Coronary artery (tissue), 2 donors: ENCODE measurements at regions not wholly inside any gene's neighbourhood (a gene's known extent, or its start where the extent isn't known, plus 50 kb on each side); places are given as distances from the start of the nearest gene placed in this dataset.

Source experiments
- DNase-seq: peaks from one replicate; pipeline ENCODE4 v3.0.0-alpha.2; 2017; ENCODE audit warnings: low spot score
- H3K27ac ChIP-seq, 2 donors: fragments of 200-600 bp; sonication (generic); one replicate each; pipeline ENCODE4 v1.5.1; 2016 to 2019
- H3K4me3 ChIP-seq: fragments of 200-600 bp; sonication (generic); 2 replicates; pipeline ENCODE4 v1.5.1; 2016; ENCODE audit warnings: mild to moderate bottlenecking, moderate library complexity
- CTCF ChIP-seq: fragments of 200-600 bp; sonication (generic); IDR thresholded peaks from one replicate; pipeline ENCODE4 v1.5.1; 2019; ENCODE audit warnings: antibody characterized with exemption

GRCh38 chr11:62030071-62030684 lies 62.7 kb upstream of the FTH1 start:
- no peak for DNase-seq
- H3K4me3 ChIP-seq = no peak overlapping the region
- no peak overlapping the region for H3K27ac ChIP-seq
- no peak for TF ChIP-seq CTCF

- TF ChIP-seq CTCF = no peak
Observed at GRCh38 chr11:62026739-62027370, 59.4 kb upstream of the FTH1 start.

GRCh38 chr11:62025487-62026105 lies 58.2 kb upstream of the FTH1 start:
- H3K27ac ChIP-seq = peak overlapping the region; percentile 42 to 72
- peak; percentile 83 for DNase-seq
- TF ChIP-seq CTCF = no peak
- H3K4me3 ChIP-seq = no peak overlapping the region

More at GRCh38 chr11:62026739-62027370, 59.4 kb upstream of the FTH1 start:
- Histone ChIP-seq H3K27ac (no peak overlapping the region), H3K4me3 (no peak overlapping the region)
- DNase-seq = no peak

- Histone ChIP-seq H3K27ac (peak overlapping the region in 1 of 2 donors; percentile 72), H3K4me3 (no peak overlapping the region)
- no peak for TF ChIP-seq CTCF
- no peak for DNase-seq
Observed at GRCh38 chr11:62024936-62025486, 57.6 kb upstream of the FTH1 start.

- Histone ChIP-seq H3K4me3 (no peak overlapping the region), H3K27ac (no peak overlapping the region)
- TF ChIP-seq CTCF = no peak
- no peak for DNase-seq
Observed at GRCh38 chr11:62022211-62022610, 54.8 kb upstream of the FTH1 start.

- H3K4me3 ChIP-seq = no peak overlapping the region
- no peak for DNase-seq
- H3K27ac ChIP-seq = no peak overlapping the region
- no peak for TF ChIP-seq CTCF
Observed at GRCh38 chr11:62020661-62021060, 53.2 kb upstream of the FTH1 start.
